DND-41 (cell line): ENCODE measurements at regions not wholly inside any gene's neighbourhood (a gene's known extent, or its start where the extent isn't known, plus 50 kb on each side); places are given as distances from the start of the nearest gene placed in this dataset.

Experiments
- ATAC-seq: fragments of 200-7000 bp; cut with Tn5 transposase; 3 replicates; pipeline ENCODE4 v1.9.1; 2021; ENCODE audit warnings: low read depth; ENCODE audit not compliant: insufficient read depth
- DNase-seq: peaks from one replicate; pipeline ENCODE4 v3.0.0-alpha.2; 2020
- H2AFZ ChIP-seq: 2 replicates; pipeline ENCODE4 v1.6.0; 2012; ENCODE audit warnings: low read depth, low read length
- H3K27ac ChIP-seq: 2 replicates; pipeline ENCODE4 v1.5.1; 2012; ENCODE audit warnings: low read length, inconsistent platforms
- H3K27me3 ChIP-seq: fragments of 200-600 bp; sonication (generic); 2 replicates; pipeline ENCODE4 v1.6.0; 2012; ENCODE audit warnings: low read length, mild to moderate bottlenecking, inconsistent platforms; ENCODE audit not compliant: insufficient read depth, poor library complexity
- H3K36me3 ChIP-seq: 2 replicates; pipeline ENCODE4 v1.5.1; 2012; ENCODE audit warnings: low read length, inconsistent platforms; ENCODE audit not compliant: insufficient read depth
- H3K4me1 ChIP-seq: 2 replicates; pipeline ENCODE4 v1.5.1; 2012; ENCODE audit warnings: mild to moderate bottlenecking, low read length; ENCODE audit not compliant: insufficient read depth
- H3K4me2 ChIP-seq: 2 replicates; pipeline ENCODE4 v1.6.0; 2012; ENCODE audit warnings: mild to moderate bottlenecking, moderate library complexity, low read length, inconsistent platforms; ENCODE audit not compliant: insufficient read depth
- H3K4me3 ChIP-seq, 2 experiments: fragments of 200-600 bp in 1 of 2; shearing (Covaris generic) in 1 of 2; 2 replicates each; pipeline ENCODE4 v1.5.1; 2012 to 2016; ENCODE audit warnings: inconsistent platforms in 2 of 2, low read length in 2 of 2, mild to moderate bottlenecking in 2 of 2, low read depth in 1 of 2, moderate library complexity in 1 of 2
- H3K79me2 ChIP-seq: 2 replicates; pipeline ENCODE4 v1.6.0; 2012; ENCODE audit warnings: low read length, inconsistent platforms; ENCODE audit not compliant: insufficient read depth
- H3K9ac ChIP-seq: 2 replicates; pipeline ENCODE4 v1.6.0; 2012; ENCODE audit warnings: low read depth, mild to moderate bottlenecking, inconsistent platforms, low read length, moderate library complexity
- H3K9me3 ChIP-seq: 2 replicates; pipeline ENCODE4 v1.5.1; 2012; ENCODE audit warnings: low read length, moderate library complexity, mild to moderate bottlenecking, inconsistent platforms; ENCODE audit not compliant: insufficient read depth, severe bottlenecking
- H4K20me1 ChIP-seq: 2 replicates; pipeline ENCODE4 v1.6.0; 2012; ENCODE audit warnings: low read length; ENCODE audit not compliant: insufficient read depth
- CTCF ChIP-seq: IDR thresholded peaks from 2 replicates; pipeline ENCODE4 v1.5.1; 2012; ENCODE audit warnings: borderline replicate concordance, low read length, moderate library complexity, mild to moderate bottlenecking; ENCODE audit not compliant: poor library complexity, severe bottlenecking; ENCODE audit errors: extremely low read depth
- EZH2 ChIP-seq: IDR thresholded peaks from 3 replicates; pipeline ENCODE4 v1.6.1; 2012; ENCODE audit warnings: borderline replicate concordance, low read depth, mild to moderate bottlenecking, moderate library complexity, low read length, inconsistent platforms; ENCODE audit not compliant: severe bottlenecking

- Histone ChIP-seq H3K9ac (no peak overlapping the region), H3K79me2 (no peaks in the 10 kb centered on the region), H3K27me3 (no peaks in the 10 kb centered on the region), H3K27ac (no peak overlapping the region), H3K4me3 (no peak overlapping the region), H3K4me1 (no peaks in the 10 kb centered on the region), H2AFZ (no peak overlapping the region), H3K36me3 (no peaks in the 10 kb centered on the region), H4K20me1 (no peaks in the 10 kb centered on the region), H3K9me3 (no peaks in the 10 kb centered on the region), H3K4me2 (no peak overlapping the region)
- TF ChIP-seq CTCF, result no peak
- no peak for TF ChIP-seq EZH2
- DNase-seq, result no peak
- no peak for ATAC-seq
Measured at GRCh38 chr14:28901631-28902030, 135.0 kb downstream of the FOXG1 start.

GRCh38 chr14:28902930-28903329, 136.3 kb downstream of the FOXG1 start:
- no peak overlapping the region for H3K27ac ChIP-seq
- H3K4me3 ChIP-seq, result no peak overlapping the region
- no peaks in the 10 kb centered on the region for H3K4me1 ChIP-seq
- no peak overlapping the region for H3K4me2 ChIP-seq
- no peaks in the 10 kb centered on the region for H3K36me3 ChIP-seq
- H2AFZ ChIP-seq, result no peak overlapping the region
- ATAC-seq, result no peak
- TF ChIP-seq EZH2, result no peak
- TF ChIP-seq CTCF, result no peak
- H3K9ac ChIP-seq, result no peak overlapping the region
- DNase-seq, result no peak
- no peaks in the 10 kb centered on the region for H3K79me2 ChIP-seq
- H3K27me3 ChIP-seq, result no peaks in the 10 kb centered on the region
- no peaks in the 10 kb centered on the region for H3K9me3 ChIP-seq
- no peaks in the 10 kb centered on the region for H4K20me1 ChIP-seq

GRCh38 chr14:28911521-28911920, 144.9 kb downstream of the FOXG1 start:
- Histone ChIP-seq H2AFZ (no peak overlapping the region), H3K4me3 (no peak overlapping the region), H3K36me3 (no peaks in the 10 kb centered on the region), H3K4me1 (no peaks in the 10 kb centered on the region), H3K9me3 (no peaks in the 10 kb centered on the region), H3K27me3 (no peaks in the 10 kb centered on the region), H4K20me1 (no peaks in the 10 kb centered on the region), H3K4me2 (no peak overlapping the region), H3K27ac (no peak overlapping the region), H3K79me2 (no peaks in the 10 kb centered on the region), H3K9ac (no peak overlapping the region)
- ATAC-seq (no peak), DNase-seq (no peak)
- TF ChIP-seq EZH2 (no peak), CTCF (no peak)

- Histone ChIP-seq H3K4me2 (no peak overlapping the region), H4K20me1 (no peaks in the 10 kb centered on the region), H3K4me1 (no peaks in the 10 kb centered on the region), H3K36me3 (no peaks in the 10 kb centered on the region), H3K9me3 (no peaks in the 10 kb centered on the region), H3K27ac (no peak overlapping the region), H3K79me2 (no peaks in the 10 kb centered on the region), H3K27me3 (no peaks in the 10 kb centered on the region), H2AFZ (no peak overlapping the region), H3K4me3 (no peak overlapping the region), H3K9ac (no peak overlapping the region)
- no peak for DNase-seq
- TF ChIP-seq EZH2, result no peak
- no peak for TF ChIP-seq CTCF
- ATAC-seq, result no peak
Measured at GRCh38 chr14:28913056-28913455, 146.5 kb downstream of the FOXG1 start.
